ENCODE measurements at regions not wholly inside any gene's neighbourhood (a gene's known extent, or its start where the extent isn't known, plus 50 kb on each side); places are given as distances from the start of the nearest gene placed in this dataset.

- TF ChIP-seq, protein P1, sequence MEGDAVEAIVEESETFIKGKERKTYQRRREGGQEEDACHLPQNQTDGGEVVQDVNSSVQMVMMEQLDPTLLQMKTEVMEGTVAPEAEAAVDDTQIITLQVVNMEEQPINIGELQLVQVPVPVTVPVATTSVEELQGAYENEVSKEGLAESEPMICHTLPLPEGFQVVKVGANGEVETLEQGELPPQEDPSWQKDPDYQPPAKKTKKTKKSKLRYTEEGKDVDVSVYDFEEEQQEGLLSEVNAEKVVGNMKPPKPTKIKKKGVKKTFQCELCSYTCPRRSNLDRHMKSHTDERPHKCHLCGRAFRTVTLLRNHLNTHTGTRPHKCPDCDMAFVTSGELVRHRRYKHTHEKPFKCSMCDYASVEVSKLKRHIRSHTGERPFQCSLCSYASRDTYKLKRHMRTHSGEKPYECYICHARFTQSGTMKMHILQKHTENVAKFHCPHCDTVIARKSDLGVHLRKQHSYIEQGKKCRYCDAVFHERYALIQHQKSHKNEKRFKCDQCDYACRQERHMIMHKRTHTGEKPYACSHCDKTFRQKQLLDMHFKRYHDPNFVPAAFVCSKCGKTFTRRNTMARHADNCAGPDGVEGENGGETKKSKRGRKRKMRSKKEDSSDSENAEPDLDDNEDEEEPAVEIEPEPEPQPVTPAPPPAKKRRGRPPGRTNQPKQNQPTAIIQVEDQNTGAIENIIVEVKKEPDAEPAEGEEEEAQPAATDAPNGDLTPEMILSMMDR (IDR thresholded peaks at IDR 0.05; ENCODE audit: borderline replicate concordance, extremely low read depth, low read length, poor library complexity, severe bottlenecking), result no peak
- no peak for TF ChIP-seq EZH2 (IDR thresholded peaks at IDR 0.05; ENCODE audit: borderline replicate concordance, low read depth, low read length, severe bottlenecking)
These were observed 71.8 kb upstream of the ZNF469 start for GRCh38 chr16:88310796-88311605.
